ENCODE measurements at regions not wholly inside any gene's neighbourhood (a gene's known extent, or its start where the extent isn't known, plus 50 kb on each side); places are given as distances from the start of the nearest gene placed in this dataset.

DNA sequence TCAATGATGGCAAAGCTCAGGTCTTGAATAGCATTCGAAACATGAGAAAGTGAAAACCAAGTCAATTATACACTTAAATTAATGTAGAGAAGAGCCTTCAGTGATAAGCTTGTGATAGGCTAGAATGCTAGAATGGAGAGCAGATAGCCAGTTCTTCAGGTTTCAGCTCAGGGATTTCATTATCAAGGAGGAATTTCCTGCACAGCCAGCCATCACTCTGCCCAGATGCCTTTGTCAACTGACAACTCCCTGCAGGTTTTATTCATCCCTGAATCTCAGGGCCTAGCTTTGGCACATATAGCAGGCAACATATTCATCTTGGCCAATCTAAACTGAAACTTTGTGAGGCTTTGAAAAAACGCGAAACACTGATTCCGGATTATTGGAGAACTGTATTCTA lies 199.3 kb upstream of the CDH6 start:
- TF ChIP-seq, protein P1, sequence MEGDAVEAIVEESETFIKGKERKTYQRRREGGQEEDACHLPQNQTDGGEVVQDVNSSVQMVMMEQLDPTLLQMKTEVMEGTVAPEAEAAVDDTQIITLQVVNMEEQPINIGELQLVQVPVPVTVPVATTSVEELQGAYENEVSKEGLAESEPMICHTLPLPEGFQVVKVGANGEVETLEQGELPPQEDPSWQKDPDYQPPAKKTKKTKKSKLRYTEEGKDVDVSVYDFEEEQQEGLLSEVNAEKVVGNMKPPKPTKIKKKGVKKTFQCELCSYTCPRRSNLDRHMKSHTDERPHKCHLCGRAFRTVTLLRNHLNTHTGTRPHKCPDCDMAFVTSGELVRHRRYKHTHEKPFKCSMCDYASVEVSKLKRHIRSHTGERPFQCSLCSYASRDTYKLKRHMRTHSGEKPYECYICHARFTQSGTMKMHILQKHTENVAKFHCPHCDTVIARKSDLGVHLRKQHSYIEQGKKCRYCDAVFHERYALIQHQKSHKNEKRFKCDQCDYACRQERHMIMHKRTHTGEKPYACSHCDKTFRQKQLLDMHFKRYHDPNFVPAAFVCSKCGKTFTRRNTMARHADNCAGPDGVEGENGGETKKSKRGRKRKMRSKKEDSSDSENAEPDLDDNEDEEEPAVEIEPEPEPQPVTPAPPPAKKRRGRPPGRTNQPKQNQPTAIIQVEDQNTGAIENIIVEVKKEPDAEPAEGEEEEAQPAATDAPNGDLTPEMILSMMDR (IDR thresholded peaks at IDR 0.05; ENCODE audit: low read depth, low read length): no peak
- TF ChIP-seq POLR2A (IDR thresholded peaks at IDR 0.05; ENCODE audit: extremely low read depth, insufficient read length) (no peak), MYC (IDR thresholded peaks at IDR 0.05; ENCODE audit: low read depth, low read length) (no peak)
